K562 (cell line): ENCODE measurements at regions not wholly inside any gene's neighbourhood (a gene's known extent, or its start where the extent isn't known, plus 50 kb on each side); places are given as distances from the start of the nearest gene placed in this dataset.

ENCODE experiments used
- ATAC-seq: fragments of 200-7000 bp; cut with Tn5 transposase; 3 replicates; pipeline ENCODE4 v1.9.1; 2020; ENCODE audit warnings: moderate library complexity
- BruUV-seq: library from RNA; stranded (reverse); fragments of 400-500 nt; replicated peaks from 2 replicates; lab custom pipeline; 2021; lab: Mats Ljungman, UMichigan
- CTCF ChIA-PET: fragments of 300-600 bp; formaldehyde crosslinking; extraction: SDS; loops from one replicate; lab custom pipeline; 2021; ENCODE audit warnings: low intra/inter-chr PET ratio; lab: Yijun Ruan, JAX
- POLR2A ChIA-PET: fragments of 300-600, 350-650 bp; sonication (Branson Sonifier 250); formaldehyde crosslinking; extraction: SDS; loops from one replicate; lab custom pipeline; 2021; ENCODE audit warnings: antibody characterized with exemption, inconsistent platforms; lab: Yijun Ruan, JAX
- DNase-seq, 4 experiments: peaks; one replicate each; pipeline versions ENCODE4 v3.0.0 to v3.0.0-alpha.2; 2011 to 2018; ENCODE audit warnings: low spot score in 3 of 4, mixed read lengths in 3 of 4; ENCODE audit errors: extremely low read depth in 1 of 4
- FAIRE-seq: peaks from 2 replicates; lab custom pipeline; 2011; peaks lifted over from hg19 to GRCh38; lab: Jason Lieb, UNC
- H2AFZ ChIP-seq: 2 replicates; pipeline ENCODE4 v1.6.0; 2011; ENCODE audit warnings: low read depth, low read length, control low read depth, inconsistent platforms
- H3K27ac ChIP-seq: fragments of 200-600 bp; 3 replicates; pipeline ENCODE4 v1.8.0; 2011; ENCODE audit warnings: low read depth, mild to moderate bottlenecking, control low read depth, inconsistent platforms, low read length, moderate library complexity, mixed read lengths; ENCODE audit errors: extremely low read depth
- H3K27me3 ChIP-seq, 2 experiments: fragments of 300-600 bp in 1 of 2; 2 replicates in 1 of 2; 3 replicates in 1 of 2; pipeline versions ENCODE4 v1.6.0 to v1.8.0; 2011; ENCODE audit warnings: inconsistent platforms in 2 of 2, low read length in 2 of 2, mild to moderate bottlenecking in 1 of 2, mixed read lengths in 1 of 2, moderate library complexity in 1 of 2; ENCODE audit not compliant: control insufficient read depth in 2 of 2, insufficient read depth in 2 of 2
- H3K36me3 ChIP-seq: fragments of 300-600 bp; 3 replicates; pipeline ENCODE4 v1.8.0; 2011; ENCODE audit warnings: mild to moderate bottlenecking, low read length, inconsistent platforms; ENCODE audit not compliant: control insufficient read depth, insufficient read depth
- H3K4me1 ChIP-seq, 2 experiments: fragments of 200-600 bp in 1 of 2; replicated peaks in 1 of 2; 2 replicates in 1 of 2; 3 replicates in 1 of 2; pipeline versions ENCODE4 v1.5.1 to v1.8.0; 2011; ENCODE audit warnings: inconsistent platforms in 2 of 2, low read length in 2 of 2, mild to moderate bottlenecking in 1 of 2, mixed read lengths in 1 of 2, moderate library complexity in 1 of 2; ENCODE audit not compliant: control insufficient read depth in 2 of 2, insufficient read depth in 2 of 2
- H3K4me2 ChIP-seq: 2 replicates; pipeline ENCODE4 v1.6.1; 2011; ENCODE audit warnings: low read length, control low read depth, inconsistent platforms, mixed read lengths; ENCODE audit not compliant: insufficient read depth
- H3K4me3 ChIP-seq: fragments of 200-600 bp; sonication (generic), shearing (Covaris generic); 2 replicates; pipeline ENCODE4 v1.5.1; 2016; ENCODE audit warnings: control low read depth, inconsistent platforms
- H3K79me2 ChIP-seq: fragments of 200-600 bp; 3 replicates; pipeline ENCODE4 v1.8.0; 2011; ENCODE audit warnings: low read length, inconsistent platforms; ENCODE audit not compliant: control insufficient read depth, insufficient read depth
- H3K9ac ChIP-seq, 2 experiments: 2 replicates each; pipeline versions ENCODE4 v1.6.0 to v1.6.1; 2011; ENCODE audit warnings: low read depth in 2 of 2, low read length in 2 of 2, control low read depth in 1 of 2, inconsistent platforms in 1 of 2, mild to moderate bottlenecking in 1 of 2, mixed read lengths in 1 of 2; ENCODE audit not compliant: insufficient read depth in 1 of 2
- H3K9me1 ChIP-seq: one replicate; pipeline ENCODE4 v1.6.0; 2011; ENCODE audit warnings: inconsistent platforms, mild to moderate bottlenecking, low read length, moderate library complexity; ENCODE audit not compliant: control insufficient read depth, insufficient read depth
- H3K9me3 ChIP-seq: replicated peaks from 2 replicates; pipeline ENCODE4 v1.5.1; 2011; ENCODE audit warnings: low read depth, low read length, inconsistent platforms; ENCODE audit not compliant: control insufficient read depth, insufficient read depth
- H4K20me1 ChIP-seq: replicated peaks from 2 replicates; pipeline ENCODE4 v1.6.1; 2011; ENCODE audit warnings: low read length, inconsistent platforms, mixed read lengths; ENCODE audit not compliant: control insufficient read depth, insufficient read depth
- AFF4 ChIP-seq: sonication (generic); formaldehyde crosslinking; IDR thresholded peaks from 2 replicates; pipeline ENCODE4 v1.8.0; 2023; ENCODE audit warnings: mild to moderate bottlenecking, missing genetic modification reagents
- ATF1 ChIP-seq, 2 experiments: fragments of 450-650 bp in 1 of 2; IDR thresholded peaks; 2 replicates each; pipeline ENCODE4 v1.6.1; 2016; ENCODE audit warnings: missing compliant biosample characterization in 1 of 2, missing genetic modification characterization in 1 of 2
- CEBPZ ChIP-seq: fragments of 150-350 bp; IDR thresholded peaks from 2 replicates; pipeline ENCODE4 v1.6.1; 2014; ENCODE audit warnings: low read depth, mild to moderate bottlenecking, low read length, borderline replicate concordance
- ZBTB7A ChIP-seq: IDR thresholded peaks from 2 replicates; pipeline ENCODE4 v1.6.1; 2011; ENCODE audit warnings: low read depth, mild to moderate bottlenecking, low read length, moderate library complexity, borderline replicate concordance; ENCODE audit not compliant: control insufficient read depth
- WGBS: fragments of 100-300 bp; shearing (Covaris generic); methylation state at CpG from one replicate; pipeline ENCODE4 v1.1.6; 2016; ENCODE audit warnings: low coverage, mixed read lengths; ENCODE audit not compliant: insufficient coverage; ENCODE audit errors: missing lambda C conversion rate; 5-methylcytosine and 5-hydroxymethylcytosine counted together
- in situ Hi-C: fragments of 300-500 bp; cut with MboI; formaldehyde crosslinking; loops from 4 replicates; pipeline ENCODE4 v1.15.0; 2018; ENCODE audit warnings: inconsistent platforms, mixed read lengths
- intact Hi-C: fragments of 100-400 bp; cut with micrococcal nuclease; formaldehyde crosslinking; loops from 2 replicates; pipeline ENCODE4 v1.14.2; 2022

DNA sequence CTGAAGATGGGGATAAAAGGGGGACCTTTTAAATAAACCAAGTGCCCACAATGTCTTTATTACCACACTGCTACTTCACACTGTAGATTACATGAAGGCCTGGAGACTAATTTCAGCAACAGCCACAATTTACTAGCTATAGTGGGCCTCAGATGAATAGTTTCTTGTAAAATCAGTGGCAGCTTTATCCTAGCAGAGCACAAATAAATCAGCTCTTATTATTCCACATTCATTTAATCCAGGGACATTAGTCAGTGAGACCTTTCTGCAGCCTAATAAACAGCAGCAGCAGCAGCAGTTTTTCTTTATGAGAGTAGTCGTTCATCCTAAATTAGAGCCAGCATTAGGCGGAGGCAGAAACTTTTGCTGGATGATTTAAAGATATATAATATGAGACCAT, 542.3 kb downstream of the PSAT1 start:
- H2AFZ ChIP-seq = no peak overlapping the region
- no peak overlapping the region for H3K4me2 ChIP-seq
- H3K27ac ChIP-seq = no peak overlapping the region
- no peaks in the 10 kb centered on the region for H3K4me1 ChIP-seq
- FAIRE-seq (no peak), ATAC-seq (no peak), DNase-seq (no peak)
- BruUV-seq = no TSS peak
- H4K20me1 ChIP-seq = no peaks in the 10 kb centered on the region
- no peak overlapping the region for H3K9ac ChIP-seq
- ChIA-PET POLR2A (no interaction called here), CTCF (no interaction called here)
- H3K27me3 ChIP-seq = no peaks in the 10 kb centered on the region
- in situ Hi-C loops = no loop called here
- intact Hi-C loops = no loop called here
- WGBS = 0% methylated on average over 2 of the region's 2 CpGs
- no peak overlapping the region for H3K4me3 ChIP-seq
- H3K9me1 ChIP-seq = no peaks in the 10 kb centered on the region
- no peaks in the 10 kb centered on the region for H3K36me3 ChIP-seq
- no peaks in the 10 kb centered on the region for H3K79me2 ChIP-seq
- TF ChIP-seq ATF1 (CRISPR knock-in tag; IDR thresholded peaks at IDR 0.05) = no peak
- no peak for TF ChIP-seq ATF1 (tag; IDR thresholded peaks at IDR 0.05)
- TF ChIP-seq ZBTB7A = no peak
- TF ChIP-seq AFF4 (CRISPR knock-in tag) = no peak
- TF ChIP-seq CEBPZ = no peak
- H3K9me3 ChIP-seq = no peaks in the 10 kb centered on the region
